ENCODE measurements at regions not wholly inside any gene's neighbourhood (a gene's known extent, or its start where the extent isn't known, plus 50 kb on each side); places are given as distances from the start of the nearest gene placed in this dataset.

- ATAC-seq = no peak
- Histone ChIP-seq H3K4me1 (ENCODE audit: control insufficient read depth, insufficient read depth, low read length) (no peaks in the 10 kb centered on the region), H3K9ac (ENCODE audit: control insufficient read depth, insufficient read depth, low read length) (no peak overlapping the region), H3K4me3 (no peak overlapping the region), H3K27ac (ENCODE audit: control insufficient read depth, insufficient read depth) (no peak overlapping the region), H2AFZ (ENCODE audit: control insufficient read depth, low read depth, low read length) (no peak overlapping the region), H4K20me1 (ENCODE audit: control insufficient read depth, insufficient read depth) (no peaks in the 10 kb centered on the region), H3K4me2 (ENCODE audit: control insufficient read depth, insufficient read depth) (no peak overlapping the region), H3K36me3 (ENCODE audit: control insufficient read depth in 2 of 2, insufficient read depth in 2 of 2, low read length in 1 of 2) (no peaks in the 10 kb centered on the region), H3K27me3 (replicated peaks in 1 of 2; ENCODE audit: control insufficient read depth in 2 of 2, insufficient read depth in 2 of 2, low read length in 1 of 2) (no peaks in the 10 kb centered on the region), H3K9me3 (replicated peaks; ENCODE audit: control insufficient read depth, insufficient read depth, low read length) (no peaks in the 10 kb centered on the region), H3K79me2 (ENCODE audit: control insufficient read depth, insufficient read depth, low read length) (no peaks in the 10 kb centered on the region)
- CTCF ChIA-PET = no interaction called here
- POLR2A ChIA-PET = no interaction called here
- BruUV-seq (replicated peaks) = no TSS peak
- SMC1A ChIA-PET (ENCODE audit: uncharacterized antibody, unreplicated experiment) = interaction anchor here (1.0 kb wide), 1 partner anchor 25 kb away, joined by 4 read pairs; no protein-coding TSS in a partner anchor
- DNase-seq (ENCODE audit: low read depth, low spot score) = no peak
- RAD21 ChIA-PET (ENCODE audit: unreplicated experiment) = no interaction called here
- 72% methylated on average over 2 of the region's 3 CpGs for WGBS (ENCODE audit: insufficient coverage, insufficient replicate concordance, low lambda C conversion rate, missing lambda C conversion rate)
- no peak for FAIRE-seq
- 0 out of 2 replicates have a peak, but pooled peaks have one; percentile 7 for TF ChIP-seq RUNX3 (IDR thresholded peaks at IDR 0.05; ENCODE audit: low read length)
- no peak for TF ChIP-seq NR2C2 (IDR thresholded peaks at IDR 0.05; ENCODE audit: borderline replicate concordance, control insufficient read depth, insufficient read length, low read depth)
- intact Hi-C loops (cut with micrococcal nuclease; ENCODE audit: unreplicated experiment) (no loop called here), in situ Hi-C loops (cut with MboI) (no loop called here)
Measured at GRCh38 chrX:81348388-81348787, 146.5 kb downstream of the SH3BGRL start.

GRCh38 chrX:81354954-81355353 is 153.1 kb downstream of the SH3BGRL start:
- Histone ChIP-seq H3K9me3 (replicated peaks; ENCODE audit: control insufficient read depth, insufficient read depth, low read length) (no peaks in the 10 kb centered on the region), H3K4me1 (ENCODE audit: control insufficient read depth, insufficient read depth, low read length) (no peaks in the 10 kb centered on the region), H3K27me3 (replicated peaks in 1 of 2; ENCODE audit: control insufficient read depth in 2 of 2, insufficient read depth in 2 of 2, low read length in 1 of 2) (no peaks in the 10 kb centered on the region), H3K79me2 (ENCODE audit: control insufficient read depth, insufficient read depth, low read length) (no peaks in the 10 kb centered on the region), H3K9ac (ENCODE audit: control insufficient read depth, insufficient read depth, low read length) (no peak overlapping the region), H3K4me3 (no peak overlapping the region), H3K27ac (ENCODE audit: control insufficient read depth, insufficient read depth) (no peak overlapping the region), H3K36me3 (ENCODE audit: control insufficient read depth in 2 of 2, insufficient read depth in 2 of 2, low read length in 1 of 2) (no peaks in the 10 kb centered on the region), H3K4me2 (ENCODE audit: control insufficient read depth, insufficient read depth) (no peak overlapping the region), H2AFZ (ENCODE audit: control insufficient read depth, low read depth, low read length) (no peak overlapping the region), H4K20me1 (ENCODE audit: control insufficient read depth, insufficient read depth) (no peaks in the 10 kb centered on the region)
- ChIA-PET SMC1A (ENCODE audit: uncharacterized antibody, unreplicated experiment) (no interaction called here), CTCF (no interaction called here), POLR2A (no interaction called here), RAD21 (ENCODE audit: unreplicated experiment) (no interaction called here)
- intact Hi-C loops (cut with micrococcal nuclease; ENCODE audit: unreplicated experiment) (no loop called here), in situ Hi-C loops (cut with MboI) (no loop called here)
- no peak for DNase-seq (ENCODE audit: low read depth, low spot score)
- WGBS (ENCODE audit: insufficient coverage, insufficient replicate concordance, low lambda C conversion rate, missing lambda C conversion rate) = 42% methylated on average over 4 of the region's 4 CpGs
- BruUV-seq (replicated peaks) = no TSS peak
- no peak for FAIRE-seq
- no peak for ATAC-seq
- no peak for TF ChIP-seq SPI1 (IDR thresholded peaks at IDR 0.05; ENCODE audit: borderline replicate concordance, insufficient read depth, low read depth, low read length)
- no peak for TF ChIP-seq TARDBP (IDR thresholded peaks at IDR 0.05; ENCODE audit: borderline replicate concordance)
- TF ChIP-seq NR2C1 (IDR thresholded peaks at IDR 0.05) = no peak
- no peak for TF ChIP-seq SMC3 (IDR thresholded peaks at IDR 0.05; ENCODE audit: borderline replicate concordance, low read length)
- TF ChIP-seq, protein P1, sequence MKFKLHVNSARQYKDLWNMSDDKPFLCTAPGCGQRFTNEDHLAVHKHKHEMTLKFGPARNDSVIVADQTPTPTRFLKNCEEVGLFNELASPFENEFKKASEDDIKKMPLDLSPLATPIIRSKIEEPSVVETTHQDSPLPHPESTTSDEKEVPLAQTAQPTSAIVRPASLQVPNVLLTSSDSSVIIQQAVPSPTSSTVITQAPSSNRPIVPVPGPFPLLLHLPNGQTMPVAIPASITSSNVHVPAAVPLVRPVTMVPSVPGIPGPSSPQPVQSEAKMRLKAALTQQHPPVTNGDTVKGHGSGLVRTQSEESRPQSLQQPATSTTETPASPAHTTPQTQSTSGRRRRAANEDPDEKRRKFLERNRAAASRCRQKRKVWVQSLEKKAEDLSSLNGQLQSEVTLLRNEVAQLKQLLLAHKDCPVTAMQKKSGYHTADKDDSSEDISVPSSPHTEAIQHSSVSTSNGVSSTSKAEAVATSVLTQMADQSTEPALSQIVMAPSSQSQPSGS (IDR thresholded peaks at IDR 0.05; ENCODE audit: low read length) = no peak
- no peak for TF ChIP-seq NFXL1 (IDR thresholded peaks at IDR 0.05; ENCODE audit: borderline replicate concordance)
- TF ChIP-seq, protein P2, sequence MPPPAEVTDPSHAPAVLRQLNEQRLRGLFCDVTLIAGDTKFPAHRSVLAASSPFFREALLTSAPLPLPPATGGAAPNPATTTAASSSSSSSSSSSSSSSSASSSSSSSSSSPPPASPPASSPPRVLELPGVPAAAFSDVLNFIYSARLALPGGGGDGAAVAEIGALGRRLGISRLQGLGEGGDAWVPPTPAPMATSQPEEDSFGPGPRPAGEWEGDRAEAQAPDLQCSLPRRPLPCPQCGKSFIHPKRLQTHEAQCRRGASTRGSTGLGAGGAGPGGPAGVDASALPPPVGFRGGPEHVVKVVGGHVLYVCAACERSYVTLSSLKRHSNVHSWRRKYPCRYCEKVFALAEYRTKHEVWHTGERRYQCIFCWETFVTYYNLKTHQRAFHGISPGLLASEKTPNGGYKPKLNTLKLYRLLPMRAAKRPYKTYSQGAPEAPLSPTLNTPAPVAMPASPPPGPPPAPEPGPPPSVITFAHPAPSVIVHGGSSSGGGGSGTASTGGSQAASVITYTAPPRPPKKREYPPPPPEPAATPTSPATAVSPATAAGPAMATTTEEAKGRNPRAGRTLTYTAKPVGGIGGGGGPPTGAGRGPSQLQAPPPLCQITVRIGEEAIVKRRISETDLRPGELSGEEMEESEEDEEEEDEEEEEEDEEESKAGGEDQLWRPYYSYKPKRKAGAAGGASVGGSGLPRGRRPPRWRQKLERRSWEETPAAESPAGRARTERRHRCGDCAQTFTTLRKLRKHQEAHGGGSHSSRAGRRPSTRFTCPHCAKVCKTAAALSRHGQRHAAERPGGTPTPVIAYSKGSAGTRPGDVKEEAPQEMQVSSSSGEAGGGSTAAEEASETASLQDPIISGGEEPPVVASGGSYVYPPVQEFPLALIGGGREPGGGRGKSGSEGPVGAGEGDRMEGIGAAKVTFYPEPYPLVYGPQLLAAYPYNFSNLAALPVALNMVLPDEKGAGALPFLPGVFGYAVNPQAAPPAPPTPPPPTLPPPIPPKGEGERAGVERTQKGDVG (CRISPR knock-in tag; IDR thresholded peaks at IDR 0.05) = no peak
- TF ChIP-seq SRF (IDR thresholded peaks at IDR 0.05; ENCODE audit: low read depth in 2 of 2, low read length in 2 of 2) = no peak
- no peak for TF ChIP-seq NR2C2 (IDR thresholded peaks at IDR 0.05; ENCODE audit: borderline replicate concordance, control insufficient read depth, insufficient read length, low read depth)
- TF ChIP-seq RAD51 (IDR thresholded peaks at IDR 0.05) = no peak
- no peak for TF ChIP-seq POLR2A (IDR thresholded peaks at IDR 0.05; ENCODE audit: low read depth, low read length)
